ENCODE measurements at regions not wholly inside any gene's neighbourhood (a gene's known extent, or its start where the extent isn't known, plus 50 kb on each side); places are given as distances from the start of the nearest gene placed in this dataset.
"Not testable (repeated sequence)": the region's sequence is repeated elsewhere in the genome, so short reads cannot be mapped to it uniquely, and the experiment has no call there.

DNA sequence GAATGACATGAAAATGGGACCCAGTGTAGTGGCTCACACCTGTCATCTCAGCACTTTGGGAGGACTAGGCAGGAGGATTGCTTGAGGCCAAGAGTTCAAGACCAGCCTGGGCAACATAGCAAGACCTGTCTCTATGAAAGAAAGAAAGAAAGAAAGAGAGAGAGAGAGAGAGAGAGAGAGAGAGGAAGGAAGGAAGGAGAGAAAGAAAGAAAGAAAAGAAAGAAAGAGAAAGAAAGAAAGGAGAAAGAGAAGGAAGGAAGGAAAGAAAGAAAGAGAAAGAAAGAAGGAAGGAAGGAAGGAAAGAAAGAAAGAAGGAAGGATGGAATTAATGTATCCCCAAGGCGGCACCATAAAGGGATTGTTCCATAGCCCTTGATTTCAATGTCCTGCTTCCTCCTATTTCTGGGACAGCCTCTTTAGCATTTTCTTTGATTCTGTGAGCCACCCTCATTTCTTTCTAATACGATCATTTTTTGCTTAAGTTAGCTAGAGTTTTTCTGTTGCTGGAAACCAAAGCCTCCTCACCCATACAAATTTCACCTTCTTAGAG, 85.4 kb upstream of the CTNNA1 start:
- not testable (repeated sequence) for DNase-seq (ENCODE audit: extremely low spot score, insufficient read length, low read depth)

DNA sequence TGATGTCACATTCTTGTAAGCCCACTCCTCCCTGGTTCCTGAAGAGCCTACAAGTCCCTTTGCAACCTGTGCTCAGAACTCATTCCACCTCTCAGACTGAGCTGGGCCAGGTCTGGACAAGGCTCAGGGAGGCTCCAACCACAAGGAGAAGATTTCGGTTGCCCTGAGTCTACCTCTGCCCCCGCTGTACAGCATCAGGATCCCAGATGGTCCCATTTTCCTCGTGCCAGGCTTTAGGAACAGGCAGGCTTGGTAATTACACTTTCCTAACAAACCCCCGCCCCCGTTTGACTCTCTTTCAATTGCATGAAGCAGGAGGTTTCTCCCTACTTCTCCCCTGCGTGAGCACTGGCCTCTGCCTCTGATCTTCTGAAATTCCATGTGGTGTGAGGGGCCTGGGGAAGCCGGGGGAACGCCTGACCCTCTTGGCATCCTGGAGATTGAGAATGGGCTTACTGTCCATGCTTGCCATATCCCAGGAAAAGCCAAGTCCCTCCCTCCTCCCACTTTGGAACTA, 86.9 kb upstream of the CTNNA1 start:
- no peak for FAIRE-seq
- DNase-seq (ENCODE audit: extremely low spot score, insufficient read length, low read depth): no peak

More for the DNA sequence above, 85.4 kb upstream of the CTNNA1 start:
- FAIRE-seq: not testable (repeated sequence)

DNA sequence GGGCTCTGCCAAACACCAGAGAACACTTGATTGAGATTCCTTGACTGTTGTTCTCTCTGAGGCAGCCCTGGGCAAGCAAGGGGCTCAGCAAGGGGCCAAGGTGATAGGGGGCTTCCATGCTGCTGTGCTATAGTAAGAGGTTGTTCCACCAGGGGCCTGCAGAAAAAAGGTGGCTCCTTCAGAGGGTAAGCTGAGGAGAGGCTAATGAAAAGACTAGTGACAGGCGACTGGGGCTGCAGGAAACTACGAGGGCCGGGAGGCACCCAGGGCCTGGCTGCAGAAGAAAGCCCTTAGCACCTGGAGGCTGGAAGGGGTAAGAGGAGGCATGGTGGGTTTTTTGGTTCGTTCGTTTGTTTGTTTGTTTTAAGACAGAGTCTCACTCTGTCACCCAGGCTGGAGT, 88.0 kb upstream of the CTNNA1 start:
- FAIRE-seq: no peak
- DNase-seq (ENCODE audit: extremely low spot score, insufficient read length, low read depth): no peak

DNA sequence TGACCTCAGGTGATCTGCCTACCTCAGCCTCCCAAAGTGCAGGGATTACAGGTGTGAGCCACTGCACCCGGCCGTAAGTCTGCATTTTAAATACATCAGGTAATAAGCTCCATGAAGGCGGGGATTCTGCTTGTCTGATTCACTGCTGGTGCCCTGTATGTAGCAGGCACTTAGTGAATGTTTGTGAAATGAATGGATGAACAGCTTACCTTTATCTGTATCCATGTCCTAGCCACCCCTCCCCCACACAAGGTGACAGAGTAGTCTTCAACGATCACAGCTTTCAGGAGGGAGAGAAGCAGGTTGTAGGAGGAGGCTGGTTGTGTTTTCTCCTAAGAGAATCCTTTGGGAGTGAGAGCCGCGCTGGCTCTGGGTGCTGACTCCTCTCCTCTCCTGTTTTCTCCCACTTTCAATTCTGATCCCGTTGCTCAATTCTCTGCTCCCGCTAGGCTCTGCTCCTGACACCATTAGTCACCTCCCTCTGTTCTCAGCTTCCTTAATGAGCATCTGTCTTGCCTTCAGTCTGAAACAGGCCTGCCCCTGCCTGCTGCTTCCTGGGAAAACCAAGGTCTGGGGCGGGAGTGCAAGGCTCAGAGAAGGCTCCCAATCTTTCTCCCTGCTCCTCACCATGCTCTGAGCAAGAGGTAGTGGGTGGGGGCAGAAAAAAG, 88.8 kb upstream of the CTNNA1 start:
- FAIRE-seq (no peak), DNase-seq (ENCODE audit: extremely low spot score, insufficient read length, low read depth) (no peak)

DNA sequence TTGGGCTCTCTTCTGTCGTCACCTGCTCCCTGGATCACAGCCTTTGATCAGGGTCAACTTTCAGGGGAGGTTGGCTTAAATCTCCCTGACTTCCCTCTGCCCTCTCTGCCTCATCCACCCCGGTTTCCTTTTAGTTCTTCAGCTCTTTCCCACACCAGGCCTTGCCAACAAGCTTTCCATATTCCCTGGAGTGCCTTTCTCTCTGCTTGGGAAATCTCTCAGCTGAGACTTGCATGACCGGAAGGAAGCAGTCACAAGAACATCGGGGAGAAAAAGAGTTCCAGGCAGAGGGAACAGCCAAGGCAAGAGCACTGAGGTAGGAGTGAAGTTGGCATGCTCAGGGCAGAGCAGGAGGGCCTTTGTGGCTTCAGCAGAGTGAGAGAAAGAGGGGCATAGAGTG, 88.4 kb upstream of the HSPA9 start:
- no peak for DNase-seq (ENCODE audit: extremely low spot score, insufficient read length, low read depth)
- no peak for FAIRE-seq

DNA sequence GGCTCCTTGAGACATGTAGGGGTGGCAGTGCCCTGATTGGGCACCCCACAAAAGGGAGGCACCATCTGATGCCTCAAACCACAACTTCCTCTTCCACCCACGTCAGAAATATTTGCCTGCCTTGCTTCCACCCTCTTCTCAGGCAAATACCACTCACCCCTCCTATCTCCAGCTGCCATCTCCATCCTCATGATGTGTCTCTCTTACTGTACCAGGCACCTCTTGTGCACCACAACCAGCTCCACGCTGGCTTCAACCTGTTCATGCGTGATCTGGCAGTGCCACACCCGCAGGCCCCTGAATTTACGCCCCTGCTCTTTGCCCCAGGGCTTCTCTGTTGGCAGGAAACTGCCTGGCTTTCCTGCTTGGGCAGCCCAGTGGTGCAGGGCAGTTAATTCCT, 87.8 kb upstream of the HSPA9 start:
- FAIRE-seq: peak; percentile 45
- no peak for DNase-seq (ENCODE audit: extremely low spot score, insufficient read length, low read depth)

DNA sequence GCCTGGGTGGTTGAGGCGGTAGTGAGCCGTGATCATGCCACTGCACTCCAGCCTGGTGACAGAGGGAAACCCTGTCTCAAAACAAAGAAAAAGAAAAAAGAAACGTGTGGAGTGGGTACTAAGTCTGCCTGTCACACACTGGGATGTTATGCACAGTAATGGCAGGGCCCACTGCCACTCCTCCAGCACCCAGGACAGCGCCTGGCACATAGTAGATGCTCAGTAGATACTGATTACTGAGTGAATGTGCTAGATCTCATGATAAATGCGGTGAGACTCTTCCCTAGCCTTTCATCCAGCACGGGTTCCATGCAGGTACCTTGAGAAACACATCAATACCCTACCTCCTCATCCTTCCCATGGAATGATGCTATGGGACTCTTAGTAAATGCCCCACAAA, 87.4 kb upstream of the HSPA9 start:
- FAIRE-seq (peak; percentile 52), DNase-seq (ENCODE audit: extremely low spot score, insufficient read length, low read depth) (no peak)

DNA sequence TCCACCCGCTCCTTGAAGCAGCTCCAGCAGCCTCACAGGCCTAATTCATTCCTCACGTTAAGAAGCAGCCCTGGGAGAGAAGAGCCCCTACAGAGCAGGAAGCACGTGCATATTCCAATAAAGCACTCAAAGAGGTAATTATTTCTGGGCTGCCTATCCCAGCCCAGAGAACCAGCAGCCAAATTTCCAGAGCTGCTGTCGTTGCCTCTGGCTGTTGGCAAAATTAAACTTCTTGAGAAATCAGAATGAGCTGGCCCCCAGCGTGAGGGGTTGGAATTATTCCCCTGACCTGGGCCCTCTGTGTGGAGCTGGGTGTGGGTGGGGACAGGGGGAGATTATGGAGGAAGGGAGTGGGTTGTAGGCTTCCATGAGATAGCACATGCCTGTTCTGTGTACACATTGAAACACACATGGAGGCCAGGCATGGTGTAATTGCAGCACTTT, 86.8 kb upstream of the HSPA9 start:
- no peak for DNase-seq (ENCODE audit: extremely low spot score, insufficient read length, low read depth)

DNA sequence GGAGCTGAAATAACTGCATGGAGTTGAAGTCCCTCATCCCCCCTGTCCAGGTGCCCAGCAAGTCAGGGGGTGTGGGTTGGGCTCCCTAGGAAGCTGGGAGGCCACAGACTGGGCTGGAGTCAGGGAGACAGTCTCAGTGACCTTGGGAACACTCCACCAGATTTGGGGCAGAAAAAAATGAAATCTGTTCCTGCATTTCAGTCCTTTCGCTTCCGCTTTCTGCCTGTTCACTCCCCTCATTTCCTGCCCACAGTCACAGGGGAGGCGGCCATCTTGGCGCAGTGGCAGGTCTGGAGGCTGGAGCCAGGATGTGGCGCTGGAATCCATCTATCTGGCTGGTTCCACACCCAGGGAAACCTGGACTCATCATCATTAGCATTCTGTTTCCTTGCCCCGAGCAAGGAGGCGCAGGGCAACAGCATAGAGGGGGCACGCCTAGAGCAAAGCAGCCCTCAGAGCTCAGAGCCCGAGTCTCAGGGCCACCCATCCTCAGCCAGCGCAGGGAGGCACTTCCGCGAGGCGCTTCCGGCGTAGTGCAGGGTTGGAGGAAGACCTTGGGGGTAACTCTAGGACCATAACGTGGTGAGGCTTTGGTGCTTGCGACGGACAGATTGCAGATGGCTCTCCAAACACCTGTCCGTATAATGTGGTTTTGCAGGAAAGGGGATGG, 86.2 kb upstream of the HSPA9 start:
- no peak for FAIRE-seq
- no peak for DNase-seq (ENCODE audit: extremely low spot score, insufficient read length, low read depth)

More for the DNA sequence above, 86.8 kb upstream of the HSPA9 start:
- FAIRE-seq: no peak

DNA sequence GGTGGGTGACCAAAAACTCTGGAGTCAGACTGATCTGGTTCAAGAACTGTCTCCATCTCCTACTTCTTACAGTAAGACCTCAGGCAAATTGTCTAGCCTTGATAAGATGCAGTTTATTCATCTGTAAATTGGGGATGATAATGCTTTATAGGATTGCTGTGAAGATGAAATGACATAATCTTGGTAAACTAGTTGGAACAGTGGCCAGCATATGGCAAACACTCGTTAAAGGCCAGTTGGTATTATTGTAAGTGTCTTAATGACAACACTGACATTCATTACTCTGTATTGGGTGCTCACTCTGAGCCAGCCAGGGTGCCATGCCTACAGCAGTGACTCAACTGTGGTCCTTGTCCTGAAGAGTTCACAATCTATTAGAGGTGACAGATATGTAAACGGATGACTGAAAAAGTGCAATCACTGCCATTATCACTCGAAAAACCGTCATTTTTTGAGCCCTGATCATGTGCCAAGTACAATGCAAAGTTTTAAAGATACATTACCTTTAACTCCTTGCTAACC, 84.9 kb upstream of the HSPA9 start:
- no peak for DNase-seq (ENCODE audit: extremely low spot score, insufficient read length, low read depth)
- no peak for FAIRE-seq

DNA sequence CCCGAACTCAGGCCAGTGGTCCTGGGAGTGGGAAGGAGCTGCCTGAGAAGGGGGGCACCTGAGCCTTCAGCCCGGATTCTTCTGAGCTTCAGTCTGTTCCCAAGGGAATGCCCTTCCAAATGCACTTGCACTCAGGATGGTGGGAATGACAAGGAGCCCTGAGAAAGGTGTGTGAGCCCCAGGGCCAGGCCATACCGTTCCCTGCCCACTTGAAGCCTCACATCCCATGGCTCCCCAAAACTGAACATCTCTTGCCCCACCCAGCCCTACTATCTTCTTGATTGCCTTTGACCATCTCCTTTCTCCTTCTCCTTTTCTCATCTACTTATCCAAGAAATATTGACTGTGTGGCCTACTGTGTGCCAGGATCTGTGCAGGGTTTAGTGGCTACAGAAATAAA, 84.4 kb upstream of the HSPA9 start:
- FAIRE-seq: no peak
- DNase-seq (ENCODE audit: extremely low spot score, insufficient read length, low read depth): no peak

DNA sequence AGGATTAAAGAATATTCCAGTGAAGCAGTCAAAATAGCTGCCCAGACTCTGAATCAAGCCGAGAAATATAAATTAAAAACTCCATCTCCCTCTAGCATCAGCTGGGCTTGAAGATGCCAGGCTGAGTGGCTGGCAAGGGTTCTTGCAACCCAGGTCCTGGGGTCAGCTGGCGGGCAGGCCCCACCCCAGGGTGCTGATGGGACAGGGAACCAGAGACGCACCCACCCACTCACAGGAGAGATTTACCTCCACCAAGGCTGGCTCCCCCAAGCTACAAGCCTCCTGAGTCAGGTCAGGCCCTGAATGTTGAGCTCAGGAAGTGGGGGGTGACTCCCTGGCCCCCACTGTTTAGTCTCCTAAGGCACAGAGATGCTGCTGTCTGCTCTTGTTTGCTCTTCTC, 83.9 kb upstream of the HSPA9 start:
- FAIRE-seq: no peak

DNA sequence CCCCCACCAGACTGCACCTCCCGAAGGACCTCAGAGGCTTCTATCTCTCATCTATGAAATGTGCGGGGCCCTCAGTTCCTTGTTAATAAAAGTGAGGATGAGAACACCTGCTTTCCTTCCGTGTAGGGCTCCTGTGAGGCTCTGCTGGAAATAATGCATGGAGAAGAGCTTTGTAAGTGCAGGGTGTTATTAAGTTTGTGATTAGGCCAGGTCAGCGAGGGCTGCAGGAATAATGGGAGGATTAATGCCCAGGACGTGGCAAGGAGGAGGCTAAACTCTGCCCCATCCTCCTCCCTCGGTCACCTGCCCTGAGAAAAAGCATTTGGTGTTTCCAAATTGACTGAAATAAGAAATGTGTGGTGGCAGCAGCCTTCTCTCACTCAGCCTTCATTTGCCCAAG, 83.5 kb upstream of the HSPA9 start:
- FAIRE-seq: no peak
- DNase-seq (ENCODE audit: extremely low spot score, insufficient read length, low read depth): no peak

More for the DNA sequence above, 83.9 kb upstream of the HSPA9 start:
- DNase-seq (ENCODE audit: extremely low spot score, insufficient read length, low read depth): no peak

DNA sequence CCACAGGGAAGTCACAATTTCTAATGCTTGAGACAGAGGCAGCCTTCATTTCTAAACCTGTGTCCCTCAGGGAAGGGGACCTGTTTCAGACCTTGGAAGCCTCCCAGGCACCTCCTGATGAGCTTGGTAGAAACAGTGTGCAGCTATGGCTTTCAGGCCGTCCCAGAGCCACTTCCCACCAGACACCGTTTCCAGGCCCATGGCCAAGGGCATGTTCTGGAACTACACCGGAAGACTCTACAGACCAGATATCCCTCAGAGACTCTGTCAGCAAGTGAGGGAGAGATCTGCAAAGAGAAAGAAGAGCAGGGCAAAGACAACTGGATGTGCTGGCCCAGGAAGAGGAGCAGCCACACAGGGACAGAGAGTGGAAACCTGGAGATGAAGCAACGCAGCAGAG, 82.2 kb upstream of the HSPA9 start:
- no peak for FAIRE-seq
- DNase-seq (ENCODE audit: extremely low spot score, insufficient read length, low read depth): no peak

DNA sequence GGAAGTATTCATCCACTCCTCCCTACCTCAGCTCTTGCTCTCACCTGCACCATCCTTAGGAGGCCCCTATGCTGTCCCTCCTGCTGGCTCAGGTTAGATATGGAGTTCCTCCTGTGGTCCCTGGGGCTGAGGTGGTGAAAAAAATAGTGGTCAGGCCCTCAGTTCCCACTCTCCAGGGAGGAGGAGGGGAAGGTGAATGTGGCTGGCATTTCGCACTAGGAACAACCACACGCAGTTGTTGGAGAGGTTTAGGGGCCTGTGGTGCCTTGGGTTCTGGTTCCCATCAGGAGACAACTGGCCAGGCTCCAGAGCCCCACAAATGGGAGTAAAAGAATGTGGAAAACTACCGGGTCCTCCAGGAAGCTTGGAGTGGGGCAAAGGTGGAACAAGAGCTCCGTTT, 81.7 kb upstream of the HSPA9 start:
- DNase-seq (ENCODE audit: extremely low spot score, insufficient read length, low read depth): no peak
- FAIRE-seq: no peak

DNA sequence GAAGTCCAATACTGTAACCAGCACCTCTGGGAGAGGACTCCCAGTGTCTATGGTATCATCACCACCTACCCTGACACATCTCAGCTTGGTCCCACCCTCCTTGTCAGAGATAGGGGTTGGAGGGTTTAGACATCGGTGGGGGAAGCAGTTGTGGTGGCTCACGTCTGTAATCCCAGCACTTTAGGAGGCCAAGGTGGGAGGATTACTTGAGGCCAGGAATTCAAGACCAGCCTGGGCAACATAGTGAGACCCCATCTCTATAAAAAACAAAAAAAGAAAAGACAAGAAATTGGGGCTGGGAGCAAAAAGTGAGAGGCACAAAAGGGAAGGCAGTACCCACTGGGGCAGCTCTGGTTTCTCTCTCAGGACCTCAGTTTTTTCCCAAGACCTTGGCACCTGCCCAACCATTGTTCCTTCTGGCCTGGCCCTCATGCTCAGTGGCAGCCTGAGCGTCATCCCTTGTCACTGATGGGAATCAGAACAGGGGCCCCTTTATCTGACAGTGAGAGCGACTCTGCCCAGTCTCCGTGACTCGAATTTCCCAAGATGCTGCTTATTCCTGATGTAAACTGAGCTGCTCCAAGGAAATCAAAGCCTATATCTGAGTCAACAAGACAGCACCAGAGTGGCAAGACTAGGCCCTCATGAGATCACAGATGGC, 80.5 kb upstream of the HSPA9 start:
- FAIRE-seq: no peak
- DNase-seq (ENCODE audit: extremely low spot score, insufficient read length, low read depth): no peak

DNA sequence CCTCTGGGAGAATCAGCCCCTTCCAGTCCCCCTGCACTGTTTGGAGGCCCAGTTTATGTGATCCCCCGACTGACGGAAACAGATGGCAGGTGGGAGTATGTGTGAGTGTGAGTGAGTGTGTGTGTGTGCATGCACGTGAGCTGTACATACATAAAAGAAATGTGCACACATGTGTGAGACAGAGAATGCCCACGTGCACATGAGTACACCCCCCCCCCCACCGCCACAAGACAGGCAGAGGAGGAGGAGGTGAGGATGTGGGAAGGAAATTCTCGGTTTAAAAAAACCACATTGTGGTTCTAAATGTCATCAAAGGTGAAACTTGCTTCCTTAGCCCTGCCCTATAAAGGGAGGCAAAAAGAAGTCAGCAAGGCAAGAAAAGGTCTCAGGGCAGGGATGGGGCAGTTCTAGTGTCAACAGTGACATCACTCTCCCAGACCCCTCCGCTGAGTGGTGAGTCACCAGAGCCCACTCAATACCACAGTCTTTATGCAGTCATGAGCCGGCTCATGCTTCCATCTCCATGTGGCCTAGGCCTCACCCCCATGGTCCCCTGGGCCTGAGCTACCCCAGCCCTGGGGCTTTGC, 79.2 kb upstream of the HSPA9 start:
- FAIRE-seq: peak; percentile 97
- peak; percentile 47 for DNase-seq (ENCODE audit: extremely low spot score, insufficient read length, low read depth)

DNA sequence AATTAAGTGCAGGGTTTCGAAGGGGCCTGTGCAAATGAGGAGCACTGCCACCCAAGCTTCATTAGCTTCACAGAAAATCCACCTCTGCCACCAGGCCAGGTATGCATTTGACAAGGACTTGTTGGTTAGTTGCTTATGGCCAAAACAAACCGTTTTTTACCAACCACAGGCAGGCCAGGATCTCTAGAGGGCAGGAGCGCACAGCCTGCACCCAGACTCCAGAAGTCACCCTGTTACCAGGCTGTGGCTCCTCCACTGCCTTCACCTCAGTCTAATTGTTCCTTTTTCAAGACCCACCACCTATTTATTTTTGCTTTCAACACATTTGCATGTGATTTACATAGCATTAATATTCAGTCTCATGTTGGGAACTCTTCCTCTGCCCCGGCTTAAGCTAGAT, 78.3 kb upstream of the HSPA9 start:
- DNase-seq (ENCODE audit: extremely low spot score, insufficient read length, low read depth) (no peak), FAIRE-seq (peak; percentile 61)

DNA sequence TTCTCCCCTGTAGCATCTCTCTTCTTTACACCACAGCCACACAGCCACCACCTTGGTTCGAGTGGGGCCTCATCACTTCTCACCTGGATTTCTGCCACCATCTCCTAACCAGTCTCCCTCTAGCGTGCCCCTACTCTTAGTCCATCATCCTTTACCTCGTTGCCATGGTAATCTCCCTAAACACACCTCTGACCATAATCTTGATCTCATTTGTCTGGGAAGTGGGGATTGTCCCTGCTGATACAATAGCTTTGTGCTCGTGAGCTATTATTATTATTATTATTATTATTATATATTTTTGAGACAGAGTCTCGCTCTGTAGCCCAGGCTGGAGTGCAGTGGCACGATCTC, 76.5 kb upstream of the HSPA9 start:
- DNase-seq (ENCODE audit: extremely low spot score, insufficient read length, low read depth): no peak
- FAIRE-seq: no peak

DNA sequence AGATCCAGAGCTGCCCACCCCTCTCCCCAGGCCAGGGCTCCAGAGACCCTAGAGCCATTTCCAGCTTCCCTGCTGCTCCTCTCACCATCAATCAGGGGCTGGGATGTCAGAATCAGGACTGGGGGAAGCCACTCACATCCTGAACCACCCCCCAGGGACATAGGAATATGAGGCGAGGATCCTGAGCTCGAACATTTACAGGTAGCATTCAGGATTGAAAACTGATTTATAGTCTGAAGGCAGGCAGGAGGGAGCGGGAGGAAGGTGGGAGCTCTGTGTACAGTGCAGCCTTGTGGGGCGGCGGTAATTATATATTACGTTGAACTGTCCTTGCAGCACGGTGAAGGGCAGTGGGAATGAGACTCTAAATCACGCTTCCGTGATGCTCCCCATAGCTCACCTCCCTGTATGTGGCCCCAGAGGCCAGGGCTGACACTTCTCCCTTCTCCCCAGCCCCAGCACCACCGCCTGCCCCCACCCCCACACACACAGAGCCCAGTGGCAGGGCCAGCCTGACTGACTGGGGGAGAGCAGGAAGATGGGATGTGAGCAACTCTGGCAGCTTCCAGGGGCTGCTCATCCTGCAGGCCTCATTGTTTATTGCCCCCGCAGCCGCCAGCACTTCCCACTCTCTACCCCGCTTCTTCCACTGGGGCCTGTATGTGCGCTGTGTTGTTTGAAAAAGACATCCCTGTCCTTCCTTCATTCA, 76.0 kb upstream of the HSPA9 start:
- no peak for FAIRE-seq
- no peak for DNase-seq (ENCODE audit: extremely low spot score, insufficient read length, low read depth)
